AG09319 (cell line): ENCODE measurements at regions not wholly inside any gene's neighbourhood (a gene's known extent, or its start where the extent isn't known, plus 50 kb on each side); places are given as distances from the start of the nearest gene placed in this dataset.
"Not testable (repeated sequence)": the region's sequence is repeated elsewhere in the genome, so short reads cannot be mapped to it uniquely, and the experiment has no call there.

Experiments
- DNase-seq: peaks from one replicate; pipeline ENCODE4 v3.0.0-alpha.2; 2010; ENCODE audit warnings: low read depth; ENCODE audit errors: extremely low read depth
- TF ChIP-seq, protein P1 (sequence below): IDR thresholded peaks from 2 replicates; pipeline ENCODE4 v1.5.1; 2011; ENCODE audit warnings: low read depth, mild to moderate bottlenecking, inconsistent platforms, low read length, moderate library complexity

DNA sequence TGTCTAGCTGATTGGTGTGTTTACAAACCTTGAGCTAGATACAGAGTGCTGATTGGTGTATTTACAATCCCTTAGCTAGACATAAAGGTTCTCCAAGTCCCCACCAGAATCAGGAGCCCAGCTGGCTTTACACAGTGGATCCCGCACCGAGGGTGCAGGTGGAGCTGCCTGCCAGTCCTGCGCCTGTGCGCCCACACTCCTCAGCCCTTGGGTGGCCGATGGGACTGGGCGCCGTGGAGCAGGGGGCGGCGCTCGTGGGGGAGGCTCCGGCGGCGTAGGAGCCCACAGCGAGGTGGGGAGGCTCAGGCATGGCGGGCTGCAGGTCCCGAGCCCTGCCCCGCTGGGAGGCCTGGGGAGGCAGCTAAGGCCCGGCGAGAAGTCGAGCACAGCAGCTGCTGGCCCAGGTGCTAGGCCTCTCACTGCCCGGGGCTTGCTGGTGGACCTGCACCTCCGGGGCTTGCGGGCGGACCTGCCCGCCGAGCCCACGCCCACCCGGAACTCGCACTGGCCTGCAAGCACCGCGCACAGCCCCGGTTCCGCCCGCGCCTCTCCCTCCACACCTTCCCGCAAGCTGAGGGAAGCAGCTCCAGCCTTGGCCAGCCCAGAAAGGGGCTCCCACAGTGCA lies 51.0 kb upstream of the CDYL start:
- DNase-seq, result not testable (repeated sequence)

DNA sequence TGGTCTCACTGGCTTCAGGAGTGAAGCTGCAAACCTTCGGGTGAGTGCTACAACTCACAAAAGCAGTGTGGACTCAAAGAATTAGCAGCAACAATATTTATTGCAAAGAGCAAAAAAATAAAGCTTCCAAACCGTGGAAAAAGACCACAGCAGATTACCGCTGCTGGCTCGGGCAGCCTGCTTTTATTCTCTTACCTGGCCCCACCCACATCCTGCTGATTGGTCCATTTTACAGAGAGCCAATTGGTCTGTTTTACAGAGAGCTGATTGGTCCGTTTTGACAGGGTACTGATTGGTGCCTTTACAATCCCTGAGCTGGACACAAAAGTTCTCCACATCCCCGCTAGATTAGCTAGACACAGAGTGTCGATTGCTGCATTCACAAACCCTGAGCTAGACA lies 51.5 kb upstream of the CDYL start:
- DNase-seq, result not testable (repeated sequence)

- DNase-seq, result no peak
- TF ChIP-seq, protein P1, sequence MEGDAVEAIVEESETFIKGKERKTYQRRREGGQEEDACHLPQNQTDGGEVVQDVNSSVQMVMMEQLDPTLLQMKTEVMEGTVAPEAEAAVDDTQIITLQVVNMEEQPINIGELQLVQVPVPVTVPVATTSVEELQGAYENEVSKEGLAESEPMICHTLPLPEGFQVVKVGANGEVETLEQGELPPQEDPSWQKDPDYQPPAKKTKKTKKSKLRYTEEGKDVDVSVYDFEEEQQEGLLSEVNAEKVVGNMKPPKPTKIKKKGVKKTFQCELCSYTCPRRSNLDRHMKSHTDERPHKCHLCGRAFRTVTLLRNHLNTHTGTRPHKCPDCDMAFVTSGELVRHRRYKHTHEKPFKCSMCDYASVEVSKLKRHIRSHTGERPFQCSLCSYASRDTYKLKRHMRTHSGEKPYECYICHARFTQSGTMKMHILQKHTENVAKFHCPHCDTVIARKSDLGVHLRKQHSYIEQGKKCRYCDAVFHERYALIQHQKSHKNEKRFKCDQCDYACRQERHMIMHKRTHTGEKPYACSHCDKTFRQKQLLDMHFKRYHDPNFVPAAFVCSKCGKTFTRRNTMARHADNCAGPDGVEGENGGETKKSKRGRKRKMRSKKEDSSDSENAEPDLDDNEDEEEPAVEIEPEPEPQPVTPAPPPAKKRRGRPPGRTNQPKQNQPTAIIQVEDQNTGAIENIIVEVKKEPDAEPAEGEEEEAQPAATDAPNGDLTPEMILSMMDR, result no peak
These were observed 52.8 kb upstream of the CDYL start for GRCh38 chr6:4723383-4723782.

GRCh38 chr6:4721368-4721767 lies 54.8 kb upstream of the CDYL start:
- DNase-seq, result not testable (repeated sequence)

DNA sequence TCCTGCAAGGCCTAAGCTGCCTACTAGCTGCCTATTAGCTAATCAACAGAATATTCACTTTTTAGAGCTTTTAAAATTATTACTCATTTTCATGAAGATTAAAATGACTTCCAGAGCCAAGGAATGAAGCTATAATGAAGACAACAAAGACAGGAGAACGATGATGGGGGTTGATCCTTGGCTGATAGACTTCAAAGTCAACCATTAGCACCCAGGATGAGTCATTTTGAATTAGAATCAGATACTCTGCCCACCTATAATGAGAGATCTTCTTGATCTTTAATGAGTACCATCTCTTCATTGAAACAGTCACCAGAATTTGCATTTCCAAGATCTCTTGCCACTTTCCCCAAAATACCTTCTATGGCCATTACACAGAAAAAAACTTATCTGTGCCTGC lies 56.7 kb upstream of the CDYL start:
- DNase-seq, result no peak
- TF ChIP-seq, protein P1, result no peak

GRCh38 chr6:4717856-4718255 lies 58.3 kb upstream of the CDYL start:
- TF ChIP-seq, protein P1, result no peak
- no peak for DNase-seq

GRCh38 chr6:4717124-4717523 lies 59.1 kb upstream of the CDYL start:
- TF ChIP-seq, protein P1, result no peak
- DNase-seq, result no peak

DNA sequence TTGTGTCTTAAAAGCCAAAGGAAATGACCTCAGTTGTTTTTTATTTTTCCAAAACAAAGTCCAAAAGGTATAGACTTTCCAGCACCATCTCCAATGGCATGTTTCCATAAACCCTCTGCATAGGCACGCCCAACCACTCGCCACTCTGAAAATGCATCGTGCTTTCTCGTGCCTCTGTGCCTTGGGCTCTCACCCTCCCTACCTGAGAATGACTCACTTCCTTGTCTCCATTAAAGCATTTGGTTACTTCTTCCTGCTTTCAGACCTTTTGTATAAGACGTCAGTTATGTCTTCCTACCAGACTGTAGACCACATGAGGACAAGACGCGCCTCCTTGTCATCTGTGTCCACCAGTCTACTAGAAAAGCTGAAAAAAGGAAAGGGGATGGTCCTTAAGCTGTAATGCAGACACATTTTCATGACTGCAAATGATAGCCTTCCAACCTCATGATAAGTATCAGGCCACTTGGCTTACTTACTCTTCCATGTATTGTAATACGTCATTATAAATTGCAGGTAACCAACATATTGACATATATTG lies 61.2 kb upstream of the CDYL start:
- no peak for DNase-seq
- TF ChIP-seq, protein P1, result no peak

DNA sequence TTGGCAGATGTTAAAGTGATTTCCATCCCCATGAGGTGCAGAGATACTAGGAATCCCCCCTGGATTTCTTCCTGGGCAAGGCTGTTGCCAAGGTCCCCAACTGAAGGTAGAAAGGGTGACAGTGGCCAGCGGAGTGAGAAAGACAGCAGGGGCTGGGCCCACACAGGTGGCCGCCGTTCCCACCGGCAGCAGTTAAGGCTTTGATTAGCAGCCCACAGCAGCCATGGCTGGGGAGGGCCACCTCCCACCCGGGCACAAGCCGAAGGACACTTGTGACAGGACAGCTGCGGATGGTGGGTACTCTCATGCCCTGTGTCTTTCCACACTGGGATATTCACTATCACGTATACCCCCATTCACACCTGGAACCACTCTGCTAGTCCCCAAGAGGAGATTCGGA lies 63.9 kb upstream of the CDYL start:
- no peak for DNase-seq
- TF ChIP-seq, protein P1, result no peak
